Retinal pigment epithelial cell (primary cell): ENCODE measurements at regions not wholly inside any gene's neighbourhood (a gene's known extent, or its start where the extent isn't known, plus 50 kb on each side); places are given as distances from the start of the nearest gene placed in this dataset.

Experiments
- DNase-seq: peaks from one replicate; pipeline ENCODE4 v3.0.0-alpha.2; 2010; ENCODE audit warnings: low read depth
- H3K4me3 ChIP-seq: 2 replicates; pipeline ENCODE4 v1.5.1; 2011; ENCODE audit warnings: mild to moderate bottlenecking, low read length, control low read depth, moderate library complexity
- TF ChIP-seq, protein P1 (sequence below): conservative IDR thresholded peaks from 2 replicates; pipeline ENCODE4 v1.5.1; 2011; ENCODE audit warnings: low read depth, low read length, control low read depth, inconsistent platforms

DNA sequence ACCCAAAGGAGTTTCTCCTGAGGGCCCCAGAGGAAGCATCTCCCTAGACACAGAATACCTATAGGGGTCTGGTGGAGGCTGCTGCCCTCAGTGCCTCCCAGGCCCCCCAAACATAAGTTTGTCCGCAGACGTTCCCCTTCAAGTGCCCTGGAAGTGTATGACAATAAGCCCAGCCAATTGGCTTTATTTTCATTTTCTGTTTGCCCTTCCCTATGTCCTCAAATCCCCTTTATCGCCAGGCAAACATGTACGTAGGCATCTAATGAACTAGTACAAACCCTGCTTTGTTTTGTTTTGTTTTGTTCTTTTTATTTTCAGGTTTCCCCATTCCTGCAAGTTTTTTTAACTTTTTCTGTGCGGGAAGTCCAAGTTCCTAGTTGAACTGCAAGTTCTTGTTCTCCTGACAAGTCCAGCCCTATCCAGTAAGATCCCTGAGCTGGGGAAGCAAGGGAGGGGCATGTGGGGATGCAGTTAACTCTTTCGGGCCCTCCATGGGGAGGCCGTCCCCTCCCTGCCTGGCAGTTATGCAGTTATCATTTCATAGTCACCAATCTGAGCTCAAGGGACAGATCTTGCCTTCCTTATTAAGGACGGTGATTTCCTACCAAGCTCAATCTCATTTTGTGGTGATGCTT is 141.9 kb downstream of the KCNA5 start:
- DNase-seq = no peak
- H3K4me3 ChIP-seq = no peak overlapping the region
- TF ChIP-seq, protein P1, sequence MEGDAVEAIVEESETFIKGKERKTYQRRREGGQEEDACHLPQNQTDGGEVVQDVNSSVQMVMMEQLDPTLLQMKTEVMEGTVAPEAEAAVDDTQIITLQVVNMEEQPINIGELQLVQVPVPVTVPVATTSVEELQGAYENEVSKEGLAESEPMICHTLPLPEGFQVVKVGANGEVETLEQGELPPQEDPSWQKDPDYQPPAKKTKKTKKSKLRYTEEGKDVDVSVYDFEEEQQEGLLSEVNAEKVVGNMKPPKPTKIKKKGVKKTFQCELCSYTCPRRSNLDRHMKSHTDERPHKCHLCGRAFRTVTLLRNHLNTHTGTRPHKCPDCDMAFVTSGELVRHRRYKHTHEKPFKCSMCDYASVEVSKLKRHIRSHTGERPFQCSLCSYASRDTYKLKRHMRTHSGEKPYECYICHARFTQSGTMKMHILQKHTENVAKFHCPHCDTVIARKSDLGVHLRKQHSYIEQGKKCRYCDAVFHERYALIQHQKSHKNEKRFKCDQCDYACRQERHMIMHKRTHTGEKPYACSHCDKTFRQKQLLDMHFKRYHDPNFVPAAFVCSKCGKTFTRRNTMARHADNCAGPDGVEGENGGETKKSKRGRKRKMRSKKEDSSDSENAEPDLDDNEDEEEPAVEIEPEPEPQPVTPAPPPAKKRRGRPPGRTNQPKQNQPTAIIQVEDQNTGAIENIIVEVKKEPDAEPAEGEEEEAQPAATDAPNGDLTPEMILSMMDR = no peak

DNA sequence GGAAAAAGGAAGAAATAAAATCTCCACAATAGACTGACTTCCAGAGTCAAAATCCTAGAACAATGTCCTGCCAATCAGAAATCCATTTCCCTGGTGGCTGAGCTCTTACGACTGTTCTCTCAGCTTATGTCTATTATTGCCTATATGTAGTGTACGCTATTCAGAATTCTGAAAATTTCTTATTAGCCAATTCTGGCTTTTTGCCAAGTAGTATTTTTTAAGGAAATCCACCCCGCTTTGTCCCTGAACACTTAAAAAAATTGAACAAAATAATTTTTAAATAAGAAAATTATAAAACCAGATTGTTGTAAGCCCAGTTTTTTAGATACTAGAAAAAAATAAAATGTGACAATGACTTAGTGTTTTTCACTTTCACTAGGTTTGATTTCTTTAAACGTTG is 143.0 kb downstream of the KCNA5 start:
- TF ChIP-seq, protein P1 = no peak
- H3K4me3 ChIP-seq = no peak overlapping the region
- no peak for DNase-seq

DNA sequence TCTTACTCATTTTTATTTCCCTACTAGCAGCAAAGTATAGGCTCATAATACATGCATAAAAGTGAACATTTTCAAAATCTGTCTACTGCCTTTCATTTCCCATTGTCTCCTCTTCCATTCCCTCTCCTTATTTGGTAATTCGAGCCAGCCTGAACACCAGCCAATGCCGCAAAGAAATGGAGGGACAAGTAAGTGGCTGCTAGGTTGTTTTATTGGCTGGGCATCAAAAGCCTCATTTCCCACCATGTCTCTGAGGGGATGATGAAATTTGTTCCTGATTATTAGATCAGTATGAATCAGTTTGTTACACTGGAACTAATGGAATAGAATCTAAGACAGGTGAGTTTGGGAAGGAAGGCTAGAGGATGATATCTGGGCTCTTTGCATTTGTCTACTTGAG is 143.5 kb downstream of the KCNA5 start:
- TF ChIP-seq, protein P1 = no peak
- no peak overlapping the region for H3K4me3 ChIP-seq
- no peak for DNase-seq

DNA sequence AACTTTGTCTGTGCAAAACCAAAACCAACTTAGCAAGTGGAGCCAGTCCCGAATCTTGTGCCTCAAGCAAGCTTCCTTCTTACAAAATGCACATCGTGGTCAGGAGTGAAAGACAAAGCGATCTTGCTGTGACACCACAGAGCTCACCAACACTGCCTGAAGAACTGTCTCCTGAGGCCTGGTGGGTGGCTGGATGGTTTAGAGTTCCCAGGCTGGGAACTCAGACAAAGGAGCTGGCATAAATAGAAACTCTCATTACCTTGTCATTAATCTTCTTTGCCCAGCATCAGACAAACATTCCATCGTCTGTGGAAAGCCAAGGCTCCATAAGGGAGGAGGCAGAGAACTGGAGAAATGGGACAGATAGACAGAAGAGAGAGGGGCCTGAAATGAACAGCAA is 144.8 kb downstream of the KCNA5 start:
- TF ChIP-seq, protein P1 = no peak
- DNase-seq = no peak
- no peak overlapping the region for H3K4me3 ChIP-seq

DNA sequence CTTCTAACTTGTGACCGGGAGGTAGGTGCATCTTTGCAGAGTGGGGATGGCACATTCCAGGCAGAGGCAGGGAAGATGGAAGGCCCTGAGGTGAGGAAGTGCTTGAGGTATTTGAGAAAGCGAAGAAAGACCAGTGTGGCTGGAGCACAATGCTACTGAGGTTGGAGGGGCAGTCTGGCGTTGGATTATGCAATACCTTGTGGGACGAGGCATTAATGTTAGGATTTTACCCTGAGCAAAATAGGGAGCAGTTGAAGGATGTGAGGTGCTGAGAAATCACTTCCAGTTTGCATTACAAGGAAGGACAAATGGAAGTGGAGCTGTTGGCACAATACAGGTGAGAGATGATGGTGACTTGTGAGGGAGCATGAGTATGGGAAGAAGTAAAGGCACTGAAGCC is 145.5 kb downstream of the KCNA5 start:
- no peak overlapping the region for H3K4me3 ChIP-seq
- no peak for DNase-seq
- TF ChIP-seq, protein P1 = no peak

DNA sequence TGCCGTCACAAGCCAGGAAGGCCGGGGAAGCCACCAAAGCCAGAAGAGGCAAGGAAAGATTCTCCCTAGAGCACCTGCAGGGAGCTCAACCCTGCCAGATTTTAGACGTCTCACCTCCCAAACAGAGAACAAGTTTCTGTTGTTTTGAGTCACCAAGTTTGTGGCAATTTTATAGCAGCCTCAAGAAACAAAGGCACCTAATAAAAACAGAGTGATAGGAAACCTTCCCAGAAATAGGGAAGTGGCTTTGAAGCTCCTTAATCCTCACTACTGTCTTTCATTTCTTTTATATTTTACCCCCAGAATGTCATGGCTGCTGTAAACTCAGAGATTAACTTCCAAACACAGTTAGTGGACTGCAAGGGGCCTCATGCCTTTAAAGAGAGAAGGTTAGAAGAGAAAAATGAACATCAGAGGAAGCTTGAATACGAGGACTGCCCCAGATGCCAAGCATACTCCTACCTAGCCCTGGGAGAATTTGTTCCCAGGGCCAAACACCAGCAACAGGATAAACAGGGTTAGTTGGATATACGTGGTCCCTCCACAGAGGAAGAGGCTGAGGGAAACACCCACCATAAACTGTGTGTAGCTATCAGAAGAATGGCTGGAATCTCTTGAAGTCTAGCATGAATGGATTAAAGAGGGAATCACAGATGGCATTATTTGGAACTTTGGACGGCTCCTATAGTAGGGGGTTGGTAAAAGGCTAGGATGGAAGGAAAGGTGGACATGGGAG is 148.3 kb downstream of the KCNA5 start:
- H3K4me3 ChIP-seq = no peak overlapping the region
- DNase-seq = no peak
- TF ChIP-seq, protein P1 = no peak

DNA sequence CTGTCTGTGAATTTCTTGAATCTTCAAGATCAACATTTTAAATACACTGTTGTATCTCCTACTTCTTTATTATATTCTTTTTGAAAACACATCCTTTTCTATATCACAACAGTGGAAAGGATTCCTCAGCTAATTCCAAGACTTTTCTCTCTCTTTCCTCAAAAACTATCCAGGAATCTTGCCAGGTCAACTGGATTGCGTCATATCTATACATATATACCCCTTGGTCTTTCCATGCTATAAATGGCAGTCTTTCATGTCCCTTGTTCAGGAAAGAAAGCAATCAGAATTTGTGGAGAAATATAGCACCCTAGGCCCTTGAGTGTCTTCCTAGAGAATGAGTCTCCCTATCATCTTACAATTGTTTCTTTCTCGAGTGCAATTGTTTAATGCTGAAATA is 149.0 kb downstream of the KCNA5 start:
- no peak overlapping the region for H3K4me3 ChIP-seq
- TF ChIP-seq, protein P1 = no peak
- no peak for DNase-seq
